NCI-H2196 treated with DMSO at 0.1 percent for 48 hours (cell line): ENCODE measurements at regions not wholly inside any gene's neighbourhood (a gene's known extent, or its start where the extent isn't known, plus 50 kb on each side); places are given as distances from the start of the nearest gene placed in this dataset.

Experiments
- DNase-seq: peaks from one replicate; lab custom pipeline; 2025; ENCODE audit not compliant: unreplicated experiment; lab: John Stamatoyannopoulos, UW

DNA sequence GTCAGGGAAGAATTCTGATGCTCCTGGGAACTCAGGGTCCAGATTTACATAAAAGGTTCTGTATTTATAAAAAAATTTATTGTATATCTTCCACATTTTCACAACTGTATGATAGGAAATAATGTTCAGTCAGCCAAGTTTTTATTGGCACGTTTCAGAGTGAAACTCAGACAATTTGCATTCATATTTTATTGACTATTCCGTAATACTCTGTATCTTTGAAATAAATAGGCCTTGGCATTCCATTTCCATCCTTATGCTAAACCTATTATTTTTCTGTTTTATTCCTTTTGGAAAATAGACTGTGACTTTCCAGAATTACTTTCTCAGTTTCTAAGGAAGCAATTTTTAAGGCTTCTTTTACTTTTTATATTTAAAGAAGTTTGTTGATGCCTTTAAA lies 329.0 kb downstream of the OLFM3 start:
- no peak for DNase-seq

DNA sequence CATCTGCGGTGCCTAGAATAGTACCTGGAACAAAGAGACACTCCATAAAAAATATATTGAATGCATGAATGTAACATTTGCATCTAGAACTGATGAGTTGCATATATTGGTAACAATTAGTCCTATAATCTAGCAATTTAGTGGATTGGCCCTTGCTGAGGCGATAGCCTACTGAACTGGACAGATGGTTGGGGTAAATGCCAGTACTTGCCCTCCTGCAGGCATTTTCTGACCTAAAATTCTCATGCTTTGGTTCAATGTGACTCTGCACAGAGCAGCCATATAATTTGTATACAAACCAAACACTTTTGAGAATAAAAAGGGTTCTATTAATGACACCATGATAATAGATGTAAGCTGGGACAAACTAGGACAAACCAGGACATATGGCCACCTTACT lies 313.6 kb downstream of the OLFM3 start:
- DNase-seq = no peak

DNA sequence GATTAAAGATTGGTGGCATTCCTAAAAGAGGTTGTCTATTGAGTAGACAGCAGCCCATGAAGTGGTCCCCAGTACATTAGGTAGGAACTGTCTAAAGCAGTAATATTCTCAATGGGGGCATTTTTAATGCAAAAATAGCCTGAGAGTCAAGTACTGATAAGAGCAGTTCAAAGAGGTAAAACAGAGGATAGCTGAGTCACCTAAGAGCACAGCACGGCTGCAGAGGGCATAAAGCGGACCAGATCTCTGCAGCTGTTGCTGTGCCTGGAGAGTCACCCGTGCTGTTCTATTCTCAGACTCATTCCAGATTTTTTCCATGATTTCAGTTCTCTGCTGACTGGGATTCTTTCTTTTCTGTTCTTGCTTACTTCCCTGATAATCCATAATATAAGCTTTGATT lies 313.2 kb downstream of the OLFM3 start:
- DNase-seq = no peak

DNA sequence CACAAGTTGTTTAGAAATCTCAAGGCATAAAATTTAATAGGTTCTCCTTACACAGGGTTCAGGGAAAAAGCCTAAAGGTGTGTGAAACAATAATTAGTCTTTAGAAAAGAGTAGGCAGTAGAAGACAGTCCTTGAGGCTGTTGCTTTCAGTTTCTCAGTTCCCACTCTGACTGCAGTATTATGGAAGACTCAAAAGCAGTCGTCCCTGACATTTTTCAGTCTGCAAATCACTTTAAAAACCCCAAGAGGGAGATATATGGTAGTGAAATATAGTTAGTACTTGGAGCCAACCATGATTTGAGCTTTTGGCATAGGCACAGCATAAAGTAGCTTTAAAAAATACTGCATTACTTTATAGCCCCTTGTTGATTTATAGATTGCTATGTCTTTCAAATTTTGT lies 299.7 kb downstream of the OLFM3 start:
- no peak for DNase-seq

DNA sequence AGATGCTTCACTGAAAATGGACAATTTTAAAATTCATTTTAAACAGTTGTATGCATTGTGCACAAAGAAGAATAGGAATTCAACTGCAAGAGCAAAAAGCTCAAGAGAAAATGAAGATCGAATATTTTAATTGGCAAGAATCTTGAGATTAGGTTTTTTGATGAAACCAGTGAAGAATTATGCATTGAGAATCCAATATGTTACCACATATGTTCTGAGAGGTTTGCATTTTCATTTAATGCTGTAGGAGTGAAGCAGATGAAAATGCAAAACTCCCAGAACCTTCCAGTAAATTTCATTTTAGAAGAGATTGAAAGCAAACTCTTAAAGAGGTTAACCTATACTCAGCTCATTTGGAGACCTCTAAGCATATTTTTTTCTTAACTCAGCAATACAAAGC lies 298.0 kb downstream of the OLFM3 start:
- DNase-seq = no peak

DNA sequence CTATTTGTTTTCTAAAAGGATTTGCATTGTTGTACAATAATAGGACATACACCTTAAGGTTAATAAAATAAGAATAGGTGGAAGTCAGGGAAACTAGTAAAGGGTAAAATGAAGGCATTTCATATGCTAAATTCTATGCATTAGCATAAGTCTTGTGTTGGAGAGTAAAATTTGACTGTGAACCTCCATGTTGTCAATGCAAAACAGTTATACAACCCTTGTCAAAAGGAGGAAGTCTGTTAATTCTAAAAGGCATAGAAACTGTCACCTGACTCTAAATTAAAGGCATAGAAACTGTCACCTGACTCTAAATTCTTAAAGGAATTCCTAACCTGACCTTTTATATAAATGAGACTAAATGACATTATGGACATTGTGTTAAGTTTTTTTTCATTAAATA lies 291.8 kb downstream of the OLFM3 start:
- DNase-seq = no peak

DNA sequence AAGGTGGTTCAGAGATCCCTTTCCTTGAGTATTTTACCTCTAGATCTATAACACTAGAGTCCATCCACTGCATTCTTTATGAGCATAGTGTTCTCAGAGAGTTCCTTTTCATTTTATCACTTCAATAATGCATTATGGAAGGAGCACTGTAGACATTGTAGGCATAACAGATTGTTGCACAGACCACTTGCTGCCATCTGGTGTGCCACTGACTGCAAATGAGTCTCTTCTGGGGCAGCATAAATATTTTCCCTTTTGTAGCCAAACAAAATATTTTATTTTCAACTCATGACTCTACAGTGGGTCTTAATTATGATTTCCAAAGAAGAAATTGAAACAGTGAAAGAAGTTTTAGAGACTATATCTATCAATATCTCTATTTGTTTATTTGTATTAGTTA lies 290.4 kb downstream of the OLFM3 start:
- DNase-seq = no peak

DNA sequence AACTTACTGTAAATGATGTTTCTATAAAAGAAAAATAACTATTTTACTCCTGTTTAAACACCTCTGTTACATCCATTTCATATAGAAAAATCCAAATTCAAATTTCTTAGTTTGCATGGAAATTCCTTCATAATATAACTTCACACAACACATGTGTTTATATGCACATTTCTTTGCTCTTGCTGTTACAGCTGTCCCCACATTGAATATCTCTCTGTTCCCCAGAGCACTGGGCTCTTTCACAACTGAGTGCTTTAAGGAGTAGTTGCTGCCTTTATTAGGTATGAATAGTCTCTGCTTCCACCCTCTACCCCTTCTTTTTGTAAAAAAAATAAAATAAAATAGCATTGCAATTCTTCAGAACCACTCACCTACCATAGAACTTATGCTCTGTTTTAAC lies 287.0 kb downstream of the OLFM3 start:
- DNase-seq = no peak

DNA sequence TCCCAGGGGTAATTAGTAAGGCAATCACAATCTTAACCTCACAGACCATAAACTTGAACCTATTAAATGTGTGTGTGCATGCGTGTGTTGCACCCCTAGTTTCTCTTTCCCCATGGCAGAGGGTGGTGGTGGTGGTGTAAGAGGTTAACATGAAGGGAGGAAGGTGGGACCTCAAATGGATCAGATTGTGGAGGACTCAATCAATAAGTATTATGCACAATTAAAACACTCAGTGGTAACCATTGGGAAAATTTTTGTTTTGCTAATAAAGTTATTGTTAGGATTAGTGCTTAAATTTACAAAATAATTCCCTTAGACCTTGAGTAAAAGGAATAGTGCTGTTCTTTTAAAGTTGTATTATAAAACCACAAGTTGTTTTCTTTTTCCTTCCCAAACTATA lies 283.0 kb downstream of the OLFM3 start:
- no peak for DNase-seq

DNA sequence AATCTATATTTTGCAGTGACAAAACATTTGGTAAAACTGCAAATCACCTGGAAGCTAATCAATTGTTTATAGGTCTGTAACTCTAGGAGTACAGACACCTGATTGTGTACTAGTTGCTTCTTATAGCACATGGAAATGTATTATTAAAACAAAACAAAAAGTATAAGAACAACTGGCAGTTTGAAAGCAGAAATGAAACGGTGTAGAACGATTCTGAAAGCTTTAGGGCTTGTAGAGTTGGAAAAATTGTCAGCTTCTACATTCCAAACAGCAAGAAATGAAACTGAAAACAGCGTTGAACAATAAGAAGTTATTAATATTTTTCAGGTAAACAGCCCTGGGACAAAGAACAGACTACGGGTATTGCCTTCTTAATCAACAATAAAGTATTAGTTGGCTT lies 273.3 kb downstream of the OLFM3 start:
- DNase-seq = no peak

DNA sequence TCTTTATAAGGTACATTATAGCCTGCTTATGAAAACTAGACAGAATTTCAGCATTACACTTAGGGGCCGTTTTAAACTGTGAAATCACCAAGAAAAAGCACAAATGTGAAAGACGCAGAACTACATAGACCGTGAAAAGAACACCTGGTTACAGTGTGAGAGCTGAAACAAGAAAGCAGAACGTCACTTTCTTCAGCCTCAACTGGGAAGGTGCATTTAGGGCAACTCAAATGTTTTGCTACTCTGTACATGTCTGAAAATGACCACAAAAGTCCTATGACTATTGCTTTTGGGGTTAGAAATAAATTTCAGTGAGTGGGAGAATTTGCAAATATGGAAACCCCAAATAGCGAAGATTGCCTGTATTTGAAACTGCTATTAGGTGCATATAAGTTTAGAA lies 268.7 kb downstream of the OLFM3 start:
- no peak for DNase-seq

DNA sequence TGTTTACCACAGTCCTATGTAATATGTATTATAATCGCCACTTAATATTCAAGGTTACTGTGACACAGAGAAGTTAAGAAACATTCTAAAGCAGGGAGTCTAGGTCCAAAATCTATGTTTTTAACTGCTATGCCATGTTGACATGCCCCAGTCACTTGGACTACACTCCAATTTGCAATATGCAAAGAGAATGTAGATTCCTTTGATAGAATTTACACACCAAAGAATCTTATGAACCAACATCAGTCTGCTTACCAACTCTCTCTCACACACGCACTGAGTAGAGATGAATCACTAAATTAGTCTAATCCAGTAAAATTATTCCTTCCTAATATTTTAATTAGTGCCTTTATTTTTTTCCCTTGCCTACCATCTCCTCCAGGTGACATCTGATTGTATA lies 266.2 kb downstream of the OLFM3 start:
- DNase-seq = no peak

DNA sequence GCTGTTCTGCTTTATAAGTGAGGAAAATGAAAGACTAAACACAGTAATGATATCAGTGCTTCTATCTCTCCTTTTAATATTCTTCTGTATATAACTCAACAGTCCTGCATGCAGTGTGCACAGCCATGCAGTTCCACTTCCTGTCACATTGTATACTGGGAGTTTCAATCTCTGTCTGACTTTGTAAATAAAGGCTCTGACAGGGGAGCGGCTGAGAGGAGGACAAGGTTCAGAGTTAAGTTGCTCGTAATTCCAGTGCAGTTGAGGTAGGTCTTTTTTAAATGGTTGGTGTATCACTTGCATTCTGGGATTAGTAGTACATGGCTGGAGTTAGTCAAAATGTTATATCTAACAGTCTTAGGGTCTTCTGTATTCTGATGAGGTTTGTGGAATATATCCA lies 264.5 kb downstream of the OLFM3 start:
- no peak for DNase-seq

DNA sequence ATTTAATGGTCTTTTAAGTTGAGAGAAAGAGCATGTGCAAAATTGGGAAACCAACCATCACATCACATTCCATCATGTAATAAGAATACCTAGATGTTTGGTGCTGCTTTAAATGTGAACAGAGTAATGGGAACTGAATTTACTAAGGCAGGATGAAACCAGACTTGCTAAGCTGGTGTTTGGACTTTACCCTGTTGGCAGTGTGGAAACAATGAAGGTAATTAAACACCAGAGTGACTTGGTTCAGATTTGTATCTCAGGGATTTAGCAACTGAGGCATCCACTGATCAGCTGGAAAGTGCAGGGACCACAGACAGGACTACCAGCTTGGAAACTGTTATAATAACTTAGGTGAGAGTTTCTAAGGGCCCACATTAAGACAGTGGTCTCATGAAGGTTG lies 263.4 kb downstream of the OLFM3 start:
- DNase-seq = no peak

DNA sequence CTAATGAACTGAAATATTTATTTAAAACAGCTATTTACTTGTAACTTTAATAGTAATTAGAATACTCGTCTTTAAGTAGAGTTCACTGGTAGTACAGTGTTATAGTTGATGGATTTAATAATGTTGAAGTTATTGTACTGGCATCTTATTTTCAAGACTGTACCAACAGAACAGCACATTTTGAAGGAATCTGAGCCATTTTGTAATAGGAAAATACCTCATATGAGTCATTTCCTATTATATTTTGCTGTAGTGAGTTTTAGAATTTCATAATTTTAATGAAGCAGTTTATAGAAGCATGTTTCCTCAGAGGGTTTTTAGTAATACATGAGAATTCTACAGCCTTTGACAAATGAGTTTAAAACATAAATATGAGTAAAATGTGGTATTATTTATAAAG lies 258.3 kb downstream of the OLFM3 start:
- DNase-seq = no peak

DNA sequence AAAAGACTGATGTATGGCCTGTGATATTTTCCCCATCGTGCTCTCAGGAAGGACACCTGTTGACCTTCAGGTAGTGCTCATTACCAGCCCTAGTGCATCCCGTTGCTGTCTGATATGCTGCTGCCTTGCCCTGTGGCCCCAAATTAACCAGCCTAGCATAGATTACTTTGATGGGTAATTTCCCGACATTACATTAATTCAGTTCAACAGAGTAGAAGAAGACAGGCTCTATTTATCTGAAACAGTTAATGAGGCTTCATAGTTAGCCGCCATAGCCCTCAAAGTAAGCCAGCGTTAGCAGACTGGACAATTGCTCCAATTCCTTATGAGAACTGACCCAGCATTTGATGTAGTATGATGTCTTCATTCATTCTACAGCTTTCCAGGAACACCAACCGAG lies 257.6 kb downstream of the OLFM3 start:
- no peak for DNase-seq

DNA sequence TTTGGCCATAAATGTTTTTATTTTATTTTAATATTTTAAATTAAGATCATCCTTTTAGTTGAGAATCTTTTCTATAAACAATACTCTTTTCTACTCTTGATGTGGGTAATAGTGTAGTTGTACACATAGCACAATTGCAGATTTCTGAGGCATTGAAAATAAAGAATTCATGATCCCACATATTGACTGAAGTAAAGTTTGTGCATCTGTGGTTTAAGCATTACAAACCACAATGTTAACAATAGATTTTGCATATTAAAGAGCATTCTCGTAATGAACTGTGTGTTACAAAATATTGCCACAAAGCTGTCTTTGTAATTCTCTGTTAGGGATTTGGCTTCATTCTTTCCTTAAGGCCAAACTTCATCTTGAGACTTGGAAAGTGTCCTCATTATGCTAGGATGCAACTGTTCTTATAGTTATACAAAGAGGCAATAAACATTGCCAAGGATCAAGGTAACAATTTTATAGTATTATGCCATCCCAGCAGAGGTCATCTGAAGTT lies 256.8 kb downstream of the OLFM3 start:
- DNase-seq = no peak

DNA sequence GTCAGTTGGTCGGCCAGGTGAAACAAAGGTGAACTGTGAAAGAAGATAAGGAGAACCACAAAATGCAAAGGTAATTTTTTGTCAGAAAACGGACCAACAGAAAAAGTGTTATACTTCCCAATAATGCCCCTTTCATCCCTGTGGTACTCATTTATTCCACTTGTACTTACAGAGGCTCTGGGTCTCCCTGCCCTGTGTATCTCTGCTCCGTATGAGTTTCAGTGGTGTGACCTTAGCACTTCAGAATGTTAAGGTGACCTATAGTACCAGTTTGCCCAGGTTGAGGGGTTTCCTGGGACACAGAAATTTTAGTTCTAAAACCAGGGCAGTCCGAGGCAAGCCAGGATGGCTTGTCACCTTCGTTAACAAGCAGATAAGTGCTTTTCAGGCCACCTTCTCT lies 254.8 kb downstream of the OLFM3 start:
- no peak for DNase-seq

DNA sequence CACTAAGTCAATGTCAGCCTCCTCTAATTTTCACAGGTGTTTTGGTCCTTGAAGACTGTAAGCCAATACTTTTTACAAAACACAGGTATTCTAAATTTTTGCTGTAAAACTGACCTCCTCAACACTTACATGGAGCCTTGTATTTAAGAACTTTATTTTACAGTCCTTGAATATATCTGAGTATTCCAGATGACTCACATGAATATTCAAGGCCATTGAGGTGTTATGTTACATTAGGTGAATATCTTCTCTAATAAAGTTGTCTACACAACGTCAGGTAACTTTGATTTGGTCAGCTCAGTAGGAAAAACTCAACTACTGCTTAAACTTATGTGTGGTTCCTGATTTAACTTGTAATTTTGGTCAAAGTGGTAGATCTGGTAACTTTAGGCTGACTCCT lies 254.2 kb downstream of the OLFM3 start:
- DNase-seq = no peak

DNA sequence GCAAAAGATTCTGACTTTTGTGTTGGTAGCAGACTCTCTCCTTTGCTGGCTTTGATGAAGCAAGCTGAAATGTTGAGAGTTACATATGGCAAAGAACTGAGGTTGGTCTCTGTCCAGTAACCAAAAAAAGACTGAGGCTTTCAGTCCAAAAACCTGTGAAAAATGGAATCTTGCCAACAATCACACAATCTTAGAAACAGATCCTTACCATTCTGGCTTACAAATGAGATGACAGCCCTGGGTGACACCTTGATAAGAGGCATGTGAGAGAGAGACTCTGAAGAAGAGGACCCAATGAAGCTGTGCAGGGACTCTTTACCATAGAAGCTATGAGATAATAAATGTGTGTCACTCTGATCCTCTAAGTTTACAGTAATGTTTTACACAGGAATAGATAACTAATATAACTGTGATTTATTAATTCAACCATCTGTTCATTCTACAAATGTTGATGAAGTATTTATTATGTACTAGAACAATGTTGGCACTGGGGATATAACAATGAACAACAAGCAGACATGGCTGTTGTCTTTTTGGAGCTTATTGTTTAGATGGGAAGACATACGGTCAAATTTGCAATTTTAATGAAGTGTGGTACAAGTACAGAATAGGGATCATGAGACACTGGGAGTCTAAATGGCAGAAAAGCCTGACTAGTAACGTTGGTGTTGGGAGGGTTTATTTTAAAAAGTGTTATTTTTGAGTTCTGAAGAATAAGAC lies 251.0 kb downstream of the OLFM3 start:
- no peak for DNase-seq

DNA sequence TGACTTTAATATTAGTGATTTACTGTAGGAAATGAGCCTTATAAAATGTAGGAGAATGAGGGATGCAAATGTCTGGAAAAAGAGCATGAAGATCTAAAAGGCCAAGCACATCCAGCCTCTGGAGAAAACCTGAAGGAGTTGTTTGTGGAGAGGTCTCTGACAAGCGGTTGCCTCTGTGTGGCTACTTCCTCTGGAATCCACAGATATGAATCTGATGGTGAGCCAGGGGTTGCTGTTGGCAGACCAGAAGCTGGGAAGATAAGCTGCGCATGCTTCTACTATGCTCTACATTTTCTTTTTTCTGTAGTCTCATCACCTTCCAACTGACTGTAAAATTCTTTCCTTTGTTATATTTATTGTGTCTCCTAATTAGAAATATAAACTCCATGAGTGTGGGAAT lies 248.6 kb downstream of the OLFM3 start:
- no peak for DNase-seq
